OCI-LY7 (cell line): ENCODE measurements at regions not wholly inside any gene's neighbourhood (a gene's known extent, or its start where the extent isn't known, plus 50 kb on each side); places are given as distances from the start of the nearest gene placed in this dataset.

Experiments
- BruUV-seq: library from RNA; stranded (reverse); fragments of 400-500 nt; replicated peaks from 2 replicates; lab custom pipeline; 2021; lab: Mats Ljungman, UMichigan
- CTCF ChIA-PET: fragments of 300-600 bp; sonication (Branson Sonifier 250); formaldehyde crosslinking; loops from one replicate; lab custom pipeline; 2022; ENCODE audit warnings: antibody characterized with exemption; ENCODE audit not compliant: unreplicated experiment; lab: Charles Lee
- POLR2A ChIA-PET: fragments of 300-600 bp; sonication (Branson Sonifier 250); formaldehyde crosslinking; loops from one replicate; lab custom pipeline; 2022; ENCODE audit warnings: antibody characterized with exemption; lab: Charles Lee
- DNase-seq: peaks from one replicate; pipeline ENCODE4 v3.0.0-alpha.2; 2015; ENCODE audit warnings: low spot score
- H2AFZ ChIP-seq: fragments of 200-600 bp; sonication (generic), shearing (Covaris generic); 2 replicates; pipeline ENCODE4 v1.6.1; 2014; ENCODE audit warnings: mild to moderate bottlenecking, antibody characterized with exemption, low read length, moderate library complexity
- H3K27ac ChIP-seq: fragments of 200-600 bp; sonication (generic); 2 replicates; pipeline ENCODE4 v1.5.1; 2014; ENCODE audit warnings: mixed run types, low read depth, mild to moderate bottlenecking, moderate library complexity, low read length, inconsistent platforms; ENCODE audit not compliant: poor library complexity, severe bottlenecking
- H3K36me3 ChIP-seq: fragments of 200-600 bp; sonication (generic); 2 replicates; pipeline ENCODE4 v1.6.1; 2014; ENCODE audit warnings: mild to moderate bottlenecking, antibody characterized with exemption, low read length, moderate library complexity, mixed read lengths; ENCODE audit not compliant: insufficient read depth
- H3K4me1 ChIP-seq: fragments of 200-600 bp; sonication (generic); 2 replicates; pipeline ENCODE4 v1.5.1; 2014; ENCODE audit warnings: mild to moderate bottlenecking, low read length; ENCODE audit not compliant: insufficient read depth, poor library complexity, severe bottlenecking
- H3K4me2 ChIP-seq: fragments of 200-600 bp; sonication (generic); 2 replicates; pipeline ENCODE4 v1.6.1; 2014; ENCODE audit warnings: mild to moderate bottlenecking, low read length
- H3K4me3 ChIP-seq: fragments of 200-600 bp; sonication (generic); 2 replicates; pipeline ENCODE4 v1.5.1; 2014; ENCODE audit warnings: mild to moderate bottlenecking, low read depth, low read length; ENCODE audit not compliant: poor library complexity, severe bottlenecking
- H3K79me2 ChIP-seq: fragments of 200-600 bp; sonication (generic); 2 replicates; pipeline ENCODE4 v1.6.1; 2016; ENCODE audit warnings: low read depth, mild to moderate bottlenecking, low read length, moderate library complexity, mixed read lengths; ENCODE audit not compliant: insufficient read depth
- H3K9me2 ChIP-seq: fragments of 200-600 bp; sonication (generic); 2 replicates; pipeline ENCODE4 v1.6.1; 2016; ENCODE audit warnings: mild to moderate bottlenecking, low read length, mixed read lengths; ENCODE audit not compliant: insufficient read depth
- H3K9me3 ChIP-seq: fragments of 200-600 bp; sonication (generic); 2 replicates; pipeline ENCODE4 v1.6.1; 2014; ENCODE audit warnings: mild to moderate bottlenecking, mixed run types, low read length, mixed read lengths
- H4K20me1 ChIP-seq: fragments of 200-600 bp; sonication (generic); 2 replicates; pipeline ENCODE4 v1.6.1; 2014; ENCODE audit warnings: mild to moderate bottlenecking, antibody characterized with exemption, low read length, moderate library complexity, mixed read lengths; ENCODE audit not compliant: insufficient read depth
- EZH2phosphoT487 ChIP-seq: fragments of 200-600 bp; sonication (generic); IDR thresholded peaks from 2 replicates; pipeline ENCODE4 v1.6.1; 2018; ENCODE audit warnings: low read depth, borderline replicate concordance, mild to moderate bottlenecking, mixed run types, antibody characterized with exemption, low read length, moderate library complexity, mixed read lengths
- intact Hi-C: fragments of 100-400 bp; cut with micrococcal nuclease; formaldehyde crosslinking; loops from one replicate; pipeline ENCODE4 v1.10.0; 2022; ENCODE audit not compliant: unreplicated experiment
- TF ChIP-seq, protein P1 (sequence below): fragments of 200-600 bp; sonication (generic); conservative IDR thresholded peaks from 2 replicates; pipeline ENCODE4 v1.5.1; 2014; ENCODE audit warnings: mild to moderate bottlenecking, antibody characterized with exemption, low read length, moderate library complexity, mixed read lengths

DNA sequence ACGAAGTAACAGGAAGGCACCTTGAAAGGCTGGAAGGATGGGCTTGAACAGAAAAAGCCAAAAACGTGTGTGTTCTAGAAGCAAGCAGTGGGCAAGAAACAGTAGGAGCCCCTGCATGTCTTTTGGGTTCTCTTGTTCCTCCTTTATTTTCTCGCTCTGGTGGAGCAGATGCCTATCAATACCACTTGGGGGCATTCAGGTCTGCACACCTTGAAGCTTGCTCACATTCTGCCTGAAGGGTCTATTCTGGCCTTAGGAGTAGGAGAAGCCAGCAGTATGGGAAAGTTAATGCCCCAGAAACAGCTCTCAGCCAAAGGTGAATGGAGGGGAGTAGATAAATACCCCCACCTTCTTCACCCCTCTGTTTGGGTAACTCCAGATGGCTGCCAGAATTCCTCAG is 204.5 kb downstream of the TXNL1 start:
- H2AFZ ChIP-seq = no peak overlapping the region
- ChIA-PET CTCF (no interaction called here), POLR2A (no interaction called here)
- H3K4me1 ChIP-seq = no peaks in the 10 kb centered on the region
- DNase-seq = no peak
- no peaks in the 10 kb centered on the region for H3K36me3 ChIP-seq
- H3K79me2 ChIP-seq = no peaks in the 10 kb centered on the region
- no peak overlapping the region for H3K4me2 ChIP-seq
- no peaks in the 10 kb centered on the region for H3K9me2 ChIP-seq
- no peaks in the 10 kb centered on the region for H3K9me3 ChIP-seq
- TF ChIP-seq, protein P1, sequence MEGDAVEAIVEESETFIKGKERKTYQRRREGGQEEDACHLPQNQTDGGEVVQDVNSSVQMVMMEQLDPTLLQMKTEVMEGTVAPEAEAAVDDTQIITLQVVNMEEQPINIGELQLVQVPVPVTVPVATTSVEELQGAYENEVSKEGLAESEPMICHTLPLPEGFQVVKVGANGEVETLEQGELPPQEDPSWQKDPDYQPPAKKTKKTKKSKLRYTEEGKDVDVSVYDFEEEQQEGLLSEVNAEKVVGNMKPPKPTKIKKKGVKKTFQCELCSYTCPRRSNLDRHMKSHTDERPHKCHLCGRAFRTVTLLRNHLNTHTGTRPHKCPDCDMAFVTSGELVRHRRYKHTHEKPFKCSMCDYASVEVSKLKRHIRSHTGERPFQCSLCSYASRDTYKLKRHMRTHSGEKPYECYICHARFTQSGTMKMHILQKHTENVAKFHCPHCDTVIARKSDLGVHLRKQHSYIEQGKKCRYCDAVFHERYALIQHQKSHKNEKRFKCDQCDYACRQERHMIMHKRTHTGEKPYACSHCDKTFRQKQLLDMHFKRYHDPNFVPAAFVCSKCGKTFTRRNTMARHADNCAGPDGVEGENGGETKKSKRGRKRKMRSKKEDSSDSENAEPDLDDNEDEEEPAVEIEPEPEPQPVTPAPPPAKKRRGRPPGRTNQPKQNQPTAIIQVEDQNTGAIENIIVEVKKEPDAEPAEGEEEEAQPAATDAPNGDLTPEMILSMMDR = no peak
- TF ChIP-seq EZH2phosphoT487 = no peak
- no TSS peak for BruUV-seq
- no peak overlapping the region for H3K4me3 ChIP-seq
- intact Hi-C loops = no loop called here
- H3K27ac ChIP-seq = no peak overlapping the region
- H4K20me1 ChIP-seq = no peaks in the 10 kb centered on the region

- H4K20me1 ChIP-seq = no peaks in the 10 kb centered on the region
- H3K9me3 ChIP-seq = no peaks in the 10 kb centered on the region
- no peak overlapping the region for H3K4me3 ChIP-seq
- intact Hi-C loops = no loop called here
- DNase-seq = no peak
- H3K79me2 ChIP-seq = no peaks in the 10 kb centered on the region
- CTCF ChIA-PET = no interaction called here
- POLR2A ChIA-PET = interaction anchor here (0.7 kb wide), 1 partner anchor 86 kb away, joined by 4 read pairs; no protein-coding TSS in a partner anchor
- H2AFZ ChIP-seq = no peak overlapping the region
- no peaks in the 10 kb centered on the region for H3K4me1 ChIP-seq
- no peaks in the 10 kb centered on the region for H3K9me2 ChIP-seq
- no TSS peak for BruUV-seq
- no peaks in the 10 kb centered on the region for H3K36me3 ChIP-seq
- H3K4me2 ChIP-seq = no peak overlapping the region
- H3K27ac ChIP-seq = no peak overlapping the region
- TF ChIP-seq, protein P1 = no peak
- no peak for TF ChIP-seq EZH2phosphoT487
Observed at GRCh38 chr18:56431551-56431950, 206.8 kb downstream of the TXNL1 start.

DNA sequence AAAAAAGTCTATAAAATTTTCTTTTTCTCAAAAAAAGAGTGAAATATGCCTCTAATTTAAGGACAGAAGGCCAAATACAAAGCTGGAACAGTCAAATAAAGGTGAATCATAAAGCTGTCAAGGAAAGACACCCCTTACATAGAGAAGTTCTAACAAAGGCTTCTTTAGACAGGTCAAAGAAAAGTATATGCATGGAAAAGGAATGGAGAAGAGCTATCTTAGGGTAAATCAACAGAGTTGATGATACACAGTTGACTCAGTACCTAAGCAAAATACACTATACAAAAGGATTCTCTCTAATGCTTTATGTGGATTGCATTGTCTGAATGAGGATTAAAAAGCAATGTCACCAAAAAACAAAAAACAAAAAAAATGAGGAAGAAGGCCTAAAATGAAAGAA is 214.8 kb downstream of the TXNL1 start:
- no TSS peak for BruUV-seq
- intact Hi-C loops = no loop called here
- CTCF ChIA-PET = no interaction called here

More for the DNA sequence above, 214.8 kb downstream of the TXNL1 start:
- no peak for DNase-seq
- Histone ChIP-seq H3K27ac (no peak overlapping the region), H3K9me3 (no peaks in the 10 kb centered on the region), H4K20me1 (no peaks in the 10 kb centered on the region), H3K4me1 (no peaks in the 10 kb centered on the region), H3K36me3 (no peaks in the 10 kb centered on the region), H3K4me3 (no peak overlapping the region), H2AFZ (no peak overlapping the region), H3K9me2 (no peaks in the 10 kb centered on the region), H3K79me2 (no peaks in the 10 kb centered on the region), H3K4me2 (no peak overlapping the region)
- POLR2A ChIA-PET = no interaction called here
- TF ChIP-seq EZH2phosphoT487 = no peak
- TF ChIP-seq, protein P1 = no peak
